CD4-positive, alpha-beta T cell (primary cell): ENCODE measurements at regions not wholly inside any gene's neighbourhood (a gene's known extent, or its start where the extent isn't known, plus 50 kb on each side); places are given as distances from the start of the nearest gene placed in this dataset.

ENCODE experiments used
- ATAC-seq: fragments of 200-7000 bp; cut with Tn5 transposase; one replicate; pipeline ENCODE4 v1.10.0; 2022; ENCODE audit warnings: mild to moderate bottlenecking; ENCODE audit not compliant: poor library complexity
- CTCF ChIA-PET: fragments of 350-600 bp; sonication (Branson Sonifier 250); formaldehyde crosslinking; loops from one replicate; lab custom pipeline; 2021; ENCODE audit warnings: antibody characterized with exemption, inconsistent platforms; lab: Charles Lee
- POLR2A ChIA-PET: fragments of 350-600 bp; sonication (Branson Sonifier 250); formaldehyde crosslinking; loops from one replicate; lab custom pipeline; 2021; ENCODE audit warnings: antibody characterized with exemption, inconsistent platforms; lab: Charles Lee
- DNase-seq, 14 experiments: peaks; one replicate each; pipeline ENCODE4 v3.0.0-alpha.2; 2013 to 2020; ENCODE audit warnings: mixed read lengths in 2 of 14
- H3K27ac ChIP-seq, 2 donors: one replicate each; pipeline versions ENCODE4 v1.5.1 to v1.7.0; 2013; ENCODE audit warnings: low read length in 2 of 2, low read depth in 1 of 2, mild to moderate bottlenecking in 1 of 2
- H3K27me3 ChIP-seq, 2 experiments: 1 replicate in 1 of 2; 2 replicates in 1 of 2; pipeline versions ENCODE4 v1.6.1 to v1.7.0; 2013; ENCODE audit warnings: low read length in 2 of 2, control low read depth in 1 of 2, mild to moderate bottlenecking in 1 of 2, moderate library complexity in 1 of 2; ENCODE audit not compliant: insufficient read depth in 2 of 2, control insufficient read depth in 1 of 2
- H3K36me3 ChIP-seq: one replicate; pipeline ENCODE4 v1.6.1; 2013; ENCODE audit warnings: low read length, control low read depth; ENCODE audit not compliant: insufficient read depth
- H3K4me1 ChIP-seq: one replicate; pipeline ENCODE4 v1.6.1; 2013; ENCODE audit warnings: low read length, control low read depth; ENCODE audit not compliant: insufficient read depth
- H3K4me3 ChIP-seq: one replicate; pipeline ENCODE4 v1.5.1; 2013; ENCODE audit warnings: mild to moderate bottlenecking, low read length, moderate library complexity
- H3K9me3 ChIP-seq, 2 experiments: 1 replicate in 1 of 2; 2 replicates in 1 of 2; pipeline versions ENCODE4 v1.6.1 to v1.7.0; 2013; ENCODE audit warnings: low read length in 2 of 2, mild to moderate bottlenecking in 2 of 2, control low read depth in 1 of 2, moderate library complexity in 1 of 2; ENCODE audit not compliant: control insufficient read depth in 1 of 2, insufficient read depth in 1 of 2
- H3K27ac Mint-ChIP-seq: one replicate; pipeline ENCODE4 v1.8.0; 2020; ENCODE audit warnings: mixed read lengths
- H3K27me3 Mint-ChIP-seq: one replicate; pipeline ENCODE4 v1.8.0; 2021; ENCODE audit warnings: mixed read lengths
- H3K36me3 Mint-ChIP-seq: one replicate; pipeline ENCODE4 v1.8.0; 2021; ENCODE audit warnings: low read depth, mixed read lengths
- H3K4me1 Mint-ChIP-seq: one replicate; pipeline ENCODE4 v1.8.0; 2021; ENCODE audit warnings: low read depth, mixed read lengths
- H3K4me3 Mint-ChIP-seq: one replicate; pipeline ENCODE4 v1.8.0; 2020; ENCODE audit warnings: mild to moderate bottlenecking, mixed read lengths
- H3K9me3 Mint-ChIP-seq: one replicate; pipeline ENCODE4 v1.8.0; 2020; ENCODE audit warnings: mixed read lengths
- intact Hi-C, 2 experiments: fragments of 100-400 bp; cut with DNase I in 1 of 2; cut with micrococcal nuclease in 1 of 2; formaldehyde crosslinking; loops; one replicate each; pipeline versions ENCODE4 v1.15.1 to v1.9.0; 2023 to 2025; cut with DNase I, micrococcal nuclease
- TF ChIP-seq, protein P1 (sequence below): fragments of 200-600 bp; IDR thresholded peaks from one replicate; pipeline ENCODE4 v1.8.0; 2022; ENCODE audit warnings: antibody characterized with exemption, mild to moderate bottlenecking

DNA sequence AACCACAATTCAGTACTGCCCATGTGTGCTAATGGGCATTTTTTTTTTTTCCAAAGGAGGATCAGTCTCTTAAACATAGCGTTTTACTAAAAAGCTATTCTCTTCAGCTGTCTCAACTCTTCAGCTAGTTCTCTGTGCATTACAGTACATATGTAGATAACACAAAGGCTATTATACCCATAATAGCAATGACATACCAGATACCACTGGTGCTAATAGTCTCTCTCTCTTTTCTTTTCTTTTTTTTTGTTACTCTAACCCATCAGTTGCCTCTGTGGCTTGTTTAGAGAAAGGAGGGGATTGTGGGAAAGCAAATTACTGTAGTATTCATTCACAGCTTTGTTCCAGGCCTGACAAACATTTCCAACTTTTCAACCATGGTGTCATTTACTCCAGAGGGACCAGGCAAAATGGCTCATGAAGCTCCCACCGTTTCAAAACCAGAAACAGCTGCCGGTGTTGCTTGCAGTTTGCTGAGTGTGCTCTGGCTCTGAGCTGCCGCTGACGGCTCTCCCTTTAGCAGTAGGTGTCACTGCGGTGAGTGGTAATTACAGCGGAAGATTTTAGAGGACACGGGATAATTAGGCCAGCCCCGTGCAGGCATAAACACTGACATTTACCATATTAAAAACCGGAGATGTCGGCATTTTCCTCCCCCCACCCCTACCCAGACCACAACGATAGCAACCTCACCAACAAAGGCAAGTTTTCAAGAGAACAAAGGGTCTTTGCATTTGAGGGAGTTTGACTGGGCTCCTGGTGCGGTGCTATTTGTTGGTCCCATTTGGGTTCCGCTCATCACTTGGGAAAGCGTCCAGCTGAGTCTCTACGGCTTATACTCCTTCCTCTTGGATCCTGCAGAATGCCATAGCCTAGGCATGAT, 1005.5 kb downstream of the KCNMA1 start:
- no peaks in the 10 kb centered on the region for H3K9me3 Mint-ChIP-seq

DNA sequence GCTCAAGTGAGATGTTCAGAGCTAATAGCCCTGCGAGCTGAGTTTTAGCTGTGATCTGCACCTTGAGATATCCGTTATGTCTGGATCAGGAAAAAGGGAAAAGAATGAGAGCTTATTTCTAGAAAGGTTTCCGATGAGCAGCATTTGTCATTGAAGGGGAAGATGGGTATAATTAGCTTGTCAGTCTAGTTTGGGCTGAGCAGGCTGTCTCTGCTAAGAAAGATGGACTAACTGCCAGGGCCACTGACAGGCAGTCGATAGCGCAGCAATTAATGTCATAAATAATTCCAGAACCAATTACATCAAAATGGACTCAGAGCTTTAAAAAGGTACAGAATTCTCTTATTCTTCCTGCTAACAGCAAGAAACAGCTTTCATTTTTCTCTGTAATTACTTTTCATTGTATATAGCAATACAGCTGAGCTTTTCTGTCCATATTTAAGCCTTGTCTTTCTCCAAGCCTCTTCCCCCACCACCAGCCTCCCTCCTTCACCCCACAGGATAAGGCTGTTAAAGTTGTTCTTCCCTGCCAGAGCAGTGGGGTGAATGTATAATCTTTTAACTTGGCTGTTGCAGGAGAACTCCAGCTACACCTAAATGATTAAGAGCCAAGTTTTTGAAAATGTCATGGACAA, 1006.5 kb downstream of the KCNMA1 start:
- H3K36me3 ChIP-seq, result no peaks in the 10 kb centered on the region
- TF ChIP-seq, protein P1, sequence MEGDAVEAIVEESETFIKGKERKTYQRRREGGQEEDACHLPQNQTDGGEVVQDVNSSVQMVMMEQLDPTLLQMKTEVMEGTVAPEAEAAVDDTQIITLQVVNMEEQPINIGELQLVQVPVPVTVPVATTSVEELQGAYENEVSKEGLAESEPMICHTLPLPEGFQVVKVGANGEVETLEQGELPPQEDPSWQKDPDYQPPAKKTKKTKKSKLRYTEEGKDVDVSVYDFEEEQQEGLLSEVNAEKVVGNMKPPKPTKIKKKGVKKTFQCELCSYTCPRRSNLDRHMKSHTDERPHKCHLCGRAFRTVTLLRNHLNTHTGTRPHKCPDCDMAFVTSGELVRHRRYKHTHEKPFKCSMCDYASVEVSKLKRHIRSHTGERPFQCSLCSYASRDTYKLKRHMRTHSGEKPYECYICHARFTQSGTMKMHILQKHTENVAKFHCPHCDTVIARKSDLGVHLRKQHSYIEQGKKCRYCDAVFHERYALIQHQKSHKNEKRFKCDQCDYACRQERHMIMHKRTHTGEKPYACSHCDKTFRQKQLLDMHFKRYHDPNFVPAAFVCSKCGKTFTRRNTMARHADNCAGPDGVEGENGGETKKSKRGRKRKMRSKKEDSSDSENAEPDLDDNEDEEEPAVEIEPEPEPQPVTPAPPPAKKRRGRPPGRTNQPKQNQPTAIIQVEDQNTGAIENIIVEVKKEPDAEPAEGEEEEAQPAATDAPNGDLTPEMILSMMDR, result no peak
- CTCF ChIA-PET, result no interaction called here
- no peaks in the 10 kb centered on the region for H3K36me3 Mint-ChIP-seq
- H3K4me3 Mint-ChIP-seq, result no peak overlapping the region
- POLR2A ChIA-PET, result no interaction called here
- H3K4me1 ChIP-seq, result no peaks in the 10 kb centered on the region
- no peaks in the 10 kb centered on the region for H3K27me3 Mint-ChIP-seq
- H3K9me3 Mint-ChIP-seq, result no peaks in the 10 kb centered on the region
- intact Hi-C loops, result no loop called here
- no peaks in the 10 kb centered on the region for H3K27me3 ChIP-seq
- H3K4me1 Mint-ChIP-seq, result no peaks in the 10 kb centered on the region
- no peak for ATAC-seq
- no peak overlapping the region for H3K27ac ChIP-seq
- no peak for DNase-seq
- H3K4me3 ChIP-seq, result no peak overlapping the region
- peaks cover 0 to 7% of the 10 kb centered on the region in 2 experiments for H3K9me3 ChIP-seq
- H3K27ac Mint-ChIP-seq, result no peak overlapping the region

More for the DNA sequence above, 1005.5 kb downstream of the KCNMA1 start:
- H3K27me3 Mint-ChIP-seq, result no peaks in the 10 kb centered on the region
- H3K36me3 Mint-ChIP-seq, result no peaks in the 10 kb centered on the region
- ChIA-PET POLR2A (no interaction called here), CTCF (no interaction called here)
- H3K4me3 ChIP-seq, result no peak overlapping the region
- TF ChIP-seq, protein P1, result no peak
- peaks cover 0 to 4% of the 10 kb centered on the region in 2 experiments for H3K9me3 ChIP-seq
- intact Hi-C loops, result no loop called here
- H3K27ac ChIP-seq, result no peak overlapping the region
- H3K4me1 Mint-ChIP-seq, result no peaks in the 10 kb centered on the region
- DNase-seq (no peak), ATAC-seq (no peak)
- H3K27me3 ChIP-seq, result no peaks in the 10 kb centered on the region
- no peaks in the 10 kb centered on the region for H3K36me3 ChIP-seq
- no peak overlapping the region for H3K27ac Mint-ChIP-seq
- no peaks in the 10 kb centered on the region for H3K4me1 ChIP-seq
- H3K4me3 Mint-ChIP-seq, result no peak overlapping the region

DNA sequence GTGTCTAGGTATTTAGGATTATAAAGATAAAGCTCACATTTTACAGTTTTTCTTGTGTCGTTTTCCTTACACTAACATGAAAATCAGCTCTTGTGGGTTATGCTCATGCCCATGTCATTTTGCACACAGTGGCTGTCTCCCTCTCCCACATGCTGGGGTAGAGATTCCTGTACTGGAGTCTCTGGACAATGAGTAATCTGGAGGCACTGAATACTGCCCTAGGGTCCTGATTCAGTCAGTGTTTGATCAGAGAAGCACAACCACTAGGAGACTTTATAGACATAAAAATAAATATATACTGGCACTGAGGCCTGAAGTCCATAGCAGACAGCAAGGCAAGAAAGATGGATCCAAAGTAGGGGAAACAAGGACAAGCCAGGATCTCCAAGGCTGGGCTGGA, 1008.8 kb downstream of the KCNMA1 start:
- Histone ChIP-seq H3K27ac (no peak overlapping the region), H3K27me3 (no peaks in the 10 kb centered on the region), H3K4me3 (no peak overlapping the region), H3K4me1 (no peaks in the 10 kb centered on the region), H3K9me3 (peaks cover 0 to 7% of the 10 kb centered on the region in 2 experiments), H3K36me3 (no peaks in the 10 kb centered on the region)
- POLR2A ChIA-PET, result no interaction called here
- Mint-ChIP-seq H3K27ac (no peak overlapping the region), H3K4me1 (no peaks in the 10 kb centered on the region), H3K36me3 (no peaks in the 10 kb centered on the region), H3K9me3 (peaks cover 6% of the 10 kb centered on the region), H3K27me3 (no peaks in the 10 kb centered on the region), H3K4me3 (no peak overlapping the region)
- TF ChIP-seq, protein P1, result no peak
- CTCF ChIA-PET, result no interaction called here
- DNase-seq (no peak), ATAC-seq (no peak)
- intact Hi-C loops, result no loop called here
